HL-60 (cell line): ENCODE measurements at regions not wholly inside any gene's neighbourhood (a gene's known extent, or its start where the extent isn't known, plus 50 kb on each side); places are given as distances from the start of the nearest gene placed in this dataset.

Experiments used
- DNase-seq, 2 experiments: peaks; one replicate each; pipeline ENCODE4 v3.0.0-alpha.2; 2010 to 2020; ENCODE audit warnings: low read depth in 1 of 2, low spot score in 1 of 2
- H3K27ac ChIP-seq: fragments of 250-450 bp; sonication (Bioruptor Pico); replicated peaks from 2 replicates; pipeline ENCODE4 v1.5.1; 2020; ENCODE audit warnings: mild to moderate bottlenecking, moderate library complexity
- H3K27me3 ChIP-seq: fragments of 250-450 bp; sonication (Bioruptor Pico); 2 replicates; pipeline ENCODE4 v1.5.1; 2021; ENCODE audit warnings: mild to moderate bottlenecking, moderate library complexity; ENCODE audit not compliant: insufficient read depth, poor library complexity, severe bottlenecking
- H3K4me3 ChIP-seq: replicated peaks from 2 replicates; pipeline ENCODE4 v1.5.1; 2011; ENCODE audit warnings: mild to moderate bottlenecking, control low read depth, low read length; ENCODE audit not compliant: insufficient read depth
- GABPA ChIP-seq: IDR thresholded peaks from 2 replicates; pipeline ENCODE4 v1.6.1; 2012; ENCODE audit warnings: low read depth
- POLR2AphosphoS5 ChIP-seq: IDR thresholded peaks from 2 replicates; pipeline ENCODE4 v1.6.1; 2012; ENCODE audit warnings: low read depth
- SPI1 ChIP-seq: IDR thresholded peaks from 2 replicates; pipeline ENCODE4 v1.6.1; 2012; ENCODE audit warnings: low read depth, mild to moderate bottlenecking, borderline replicate concordance
- TF ChIP-seq, protein P1 (sequence below): IDR thresholded peaks from 2 replicates; pipeline ENCODE4 v1.6.1; 2012; ENCODE audit warnings: low read depth; ENCODE audit not compliant: insufficient replicate concordance
- TF ChIP-seq, protein P2 (sequence below): IDR thresholded peaks from one replicate; pipeline ENCODE4 v1.5.1; 2011; ENCODE audit warnings: low read length, control low read depth, inconsistent platforms; ENCODE audit not compliant: insufficient read depth

DNA sequence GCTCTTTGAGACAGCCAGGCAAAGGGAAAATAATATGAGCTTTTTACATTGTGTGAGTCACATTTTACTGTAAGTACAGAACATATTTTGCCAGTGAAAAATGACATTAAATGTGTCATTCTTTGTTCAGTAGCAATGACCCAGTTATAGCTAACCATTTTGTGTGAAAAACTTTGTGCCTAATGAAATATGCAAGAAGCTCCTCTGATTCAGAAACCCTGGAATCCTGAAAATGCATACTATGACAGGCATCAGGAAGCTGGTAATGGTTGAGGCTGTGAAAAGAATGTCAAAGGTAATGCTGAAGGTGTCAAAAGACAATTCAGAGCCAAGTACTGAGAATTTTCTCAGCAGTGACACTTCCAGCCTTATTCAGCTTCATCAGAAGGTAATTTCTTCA, 549.5 kb upstream of the SMIM31 start:
- H3K27me3 ChIP-seq = no peaks in the 10 kb centered on the region
- H3K4me3 ChIP-seq = no peak overlapping the region
- no peak overlapping the region for H3K27ac ChIP-seq
- no peak for TF ChIP-seq GABPA
- TF ChIP-seq POLR2AphosphoS5 = no peak
- no peak for TF ChIP-seq SPI1
- TF ChIP-seq, protein P1, sequence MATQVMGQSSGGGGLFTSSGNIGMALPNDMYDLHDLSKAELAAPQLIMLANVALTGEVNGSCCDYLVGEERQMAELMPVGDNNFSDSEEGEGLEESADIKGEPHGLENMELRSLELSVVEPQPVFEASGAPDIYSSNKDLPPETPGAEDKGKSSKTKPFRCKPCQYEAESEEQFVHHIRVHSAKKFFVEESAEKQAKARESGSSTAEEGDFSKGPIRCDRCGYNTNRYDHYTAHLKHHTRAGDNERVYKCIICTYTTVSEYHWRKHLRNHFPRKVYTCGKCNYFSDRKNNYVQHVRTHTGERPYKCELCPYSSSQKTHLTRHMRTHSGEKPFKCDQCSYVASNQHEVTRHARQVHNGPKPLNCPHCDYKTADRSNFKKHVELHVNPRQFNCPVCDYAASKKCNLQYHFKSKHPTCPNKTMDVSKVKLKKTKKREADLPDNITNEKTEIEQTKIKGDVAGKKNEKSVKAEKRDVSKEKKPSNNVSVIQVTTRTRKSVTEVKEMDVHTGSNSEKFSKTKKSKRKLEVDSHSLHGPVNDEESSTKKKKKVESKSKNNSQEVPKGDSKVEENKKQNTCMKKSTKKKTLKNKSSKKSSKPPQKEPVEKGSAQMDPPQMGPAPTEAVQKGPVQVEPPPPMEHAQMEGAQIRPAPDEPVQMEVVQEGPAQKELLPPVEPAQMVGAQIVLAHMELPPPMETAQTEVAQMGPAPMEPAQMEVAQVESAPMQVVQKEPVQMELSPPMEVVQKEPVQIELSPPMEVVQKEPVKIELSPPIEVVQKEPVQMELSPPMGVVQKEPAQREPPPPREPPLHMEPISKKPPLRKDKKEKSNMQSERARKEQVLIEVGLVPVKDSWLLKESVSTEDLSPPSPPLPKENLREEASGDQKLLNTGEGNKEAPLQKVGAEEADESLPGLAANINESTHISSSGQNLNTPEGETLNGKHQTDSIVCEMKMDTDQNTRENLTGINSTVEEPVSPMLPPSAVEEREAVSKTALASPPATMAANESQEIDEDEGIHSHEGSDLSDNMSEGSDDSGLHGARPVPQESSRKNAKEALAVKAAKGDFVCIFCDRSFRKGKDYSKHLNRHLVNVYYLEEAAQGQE = no peak
- TF ChIP-seq, protein P2, sequence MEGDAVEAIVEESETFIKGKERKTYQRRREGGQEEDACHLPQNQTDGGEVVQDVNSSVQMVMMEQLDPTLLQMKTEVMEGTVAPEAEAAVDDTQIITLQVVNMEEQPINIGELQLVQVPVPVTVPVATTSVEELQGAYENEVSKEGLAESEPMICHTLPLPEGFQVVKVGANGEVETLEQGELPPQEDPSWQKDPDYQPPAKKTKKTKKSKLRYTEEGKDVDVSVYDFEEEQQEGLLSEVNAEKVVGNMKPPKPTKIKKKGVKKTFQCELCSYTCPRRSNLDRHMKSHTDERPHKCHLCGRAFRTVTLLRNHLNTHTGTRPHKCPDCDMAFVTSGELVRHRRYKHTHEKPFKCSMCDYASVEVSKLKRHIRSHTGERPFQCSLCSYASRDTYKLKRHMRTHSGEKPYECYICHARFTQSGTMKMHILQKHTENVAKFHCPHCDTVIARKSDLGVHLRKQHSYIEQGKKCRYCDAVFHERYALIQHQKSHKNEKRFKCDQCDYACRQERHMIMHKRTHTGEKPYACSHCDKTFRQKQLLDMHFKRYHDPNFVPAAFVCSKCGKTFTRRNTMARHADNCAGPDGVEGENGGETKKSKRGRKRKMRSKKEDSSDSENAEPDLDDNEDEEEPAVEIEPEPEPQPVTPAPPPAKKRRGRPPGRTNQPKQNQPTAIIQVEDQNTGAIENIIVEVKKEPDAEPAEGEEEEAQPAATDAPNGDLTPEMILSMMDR = no peak
- DNase-seq = no peak

- Histone ChIP-seq H3K27ac (no peak overlapping the region), H3K4me3 (no peak overlapping the region), H3K27me3 (no peaks in the 10 kb centered on the region)
- no peak for TF ChIP-seq GABPA
- TF ChIP-seq POLR2AphosphoS5 = no peak
- TF ChIP-seq SPI1 = no peak
- TF ChIP-seq, protein P1 = no peak
- TF ChIP-seq, protein P2 = no peak
- DNase-seq = no peak
Measured at GRCh38 chr4:164207460-164207859, 546.5 kb upstream of the SMIM31 start.

DNA sequence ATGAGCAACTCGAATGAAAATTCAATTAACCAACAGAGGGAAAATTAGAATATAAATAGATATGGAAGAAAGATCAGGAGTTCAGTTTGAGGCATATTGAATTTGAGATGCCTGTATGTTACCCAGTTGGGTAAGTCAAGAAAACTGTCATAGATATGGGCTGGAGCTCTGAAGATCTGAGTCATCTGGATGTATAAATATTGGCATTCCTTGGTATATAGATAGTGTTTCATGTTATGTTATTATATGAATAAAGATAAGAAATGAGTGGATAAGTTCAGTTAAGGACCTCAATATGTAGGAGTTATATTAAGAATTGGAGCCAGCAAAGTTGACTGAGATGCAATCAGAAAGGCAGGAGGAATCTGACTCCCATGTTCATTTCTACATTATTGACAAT, 543.6 kb upstream of the SMIM31 start:
- no peak for DNase-seq
- Histone ChIP-seq H3K27me3 (no peaks in the 10 kb centered on the region), H3K27ac (no peak overlapping the region), H3K4me3 (no peak overlapping the region)
- TF ChIP-seq, protein P2 = no peak
- no peak for TF ChIP-seq GABPA
- TF ChIP-seq, protein P1 = no peak
- TF ChIP-seq POLR2AphosphoS5 = no peak
